ENCODE measurements at regions not wholly inside any gene's neighbourhood (a gene's known extent, or its start where the extent isn't known, plus 50 kb on each side); places are given as distances from the start of the nearest gene placed in this dataset.

GRCh38 chr1:59032228-59032627, 248.4 kb upstream of the JUN start:
- no peak for DNase-seq

- no peak for DNase-seq
These were observed 249.9 kb upstream of the JUN start for GRCh38 chr1:59033761-59034160.

DNA sequence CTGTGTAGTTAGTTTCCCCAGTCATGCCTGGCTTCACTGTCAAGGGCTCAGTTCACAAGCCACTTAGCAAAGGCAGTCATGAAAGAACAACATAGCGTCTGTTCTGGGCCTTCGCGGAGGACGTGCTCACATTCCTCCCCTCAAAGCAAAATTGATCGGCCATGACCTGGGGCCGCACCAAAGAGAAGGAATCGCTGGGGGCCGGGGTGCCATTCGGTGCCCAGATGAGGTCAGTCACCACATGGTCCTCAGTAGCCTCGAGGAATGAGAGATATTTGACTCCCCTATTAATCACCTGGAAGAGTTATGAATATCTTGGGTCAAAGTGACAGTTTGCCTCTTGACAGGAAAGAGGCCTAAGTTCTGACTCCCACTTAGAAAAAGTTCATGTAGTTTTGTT, 251.1 kb upstream of the JUN start:
- DNase-seq, result no peak

GRCh38 chr1:59039551-59039950, 255.7 kb upstream of the JUN start:
- no peak for DNase-seq

- no peak for DNase-seq
These were observed 256.4 kb upstream of the FGGY start for GRCh38 chr1:59040486-59040885.

DNA sequence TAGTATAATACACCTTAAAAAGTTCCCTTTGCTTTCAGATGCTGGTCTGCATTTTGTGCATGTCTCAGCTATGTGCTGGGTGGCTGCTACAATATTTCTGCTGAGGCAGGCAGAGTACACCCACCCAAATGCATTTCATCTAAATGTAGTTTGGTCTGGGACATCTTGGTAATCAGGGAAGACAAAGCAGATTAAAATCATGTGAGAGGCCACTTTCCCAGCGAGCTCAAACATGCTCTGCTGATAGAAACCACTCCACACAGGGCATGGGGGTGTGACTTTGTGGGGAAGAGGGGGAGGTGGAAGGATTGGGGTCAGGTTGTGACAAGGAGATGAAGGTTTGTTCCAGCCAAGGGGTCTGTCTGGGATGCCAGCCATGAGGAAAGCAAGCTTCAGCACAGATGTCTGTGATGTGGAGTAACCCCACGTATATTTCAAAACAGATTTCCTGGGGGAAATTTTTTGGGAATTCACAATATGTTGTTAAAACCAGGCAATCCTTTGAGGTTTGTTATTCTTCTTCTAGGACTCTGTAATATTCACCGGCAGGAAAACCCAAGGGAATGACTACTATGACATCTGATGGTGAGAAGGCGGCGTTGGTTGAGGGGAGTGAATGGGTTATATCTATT, 255.1 kb upstream of the FGGY start:
- DNase-seq, result no peak

GRCh38 chr1:59043796-59044195, 253.1 kb upstream of the FGGY start:
- no peak for DNase-seq

DNA sequence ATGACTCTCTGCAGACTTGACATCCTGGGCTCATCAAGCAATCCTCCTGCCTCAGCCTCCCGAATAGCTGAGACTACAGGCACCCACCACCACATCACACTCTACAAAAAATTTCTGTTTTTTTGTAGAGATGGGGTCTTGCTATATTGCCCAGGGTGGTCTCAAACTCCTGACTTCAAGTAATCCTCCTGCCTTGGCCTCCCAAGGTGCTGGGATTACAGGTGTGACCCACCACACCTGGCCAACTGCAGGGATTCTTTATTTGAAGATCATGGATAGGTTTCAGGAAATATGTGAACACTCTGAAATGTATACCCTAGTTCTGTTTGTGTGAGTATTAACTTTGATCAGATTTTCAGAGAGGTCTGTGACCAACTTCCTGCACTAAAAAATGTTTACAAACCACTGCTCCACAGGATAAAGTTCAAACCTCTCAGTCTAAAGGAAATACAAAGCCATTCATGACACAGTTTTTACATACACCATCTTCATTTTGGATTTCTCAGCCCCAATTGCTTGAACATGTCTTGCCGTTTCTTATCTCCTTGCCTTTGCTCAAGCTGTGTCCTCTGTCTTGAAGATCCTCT, 252.3 kb upstream of the FGGY start:
- no peak for DNase-seq

DNA sequence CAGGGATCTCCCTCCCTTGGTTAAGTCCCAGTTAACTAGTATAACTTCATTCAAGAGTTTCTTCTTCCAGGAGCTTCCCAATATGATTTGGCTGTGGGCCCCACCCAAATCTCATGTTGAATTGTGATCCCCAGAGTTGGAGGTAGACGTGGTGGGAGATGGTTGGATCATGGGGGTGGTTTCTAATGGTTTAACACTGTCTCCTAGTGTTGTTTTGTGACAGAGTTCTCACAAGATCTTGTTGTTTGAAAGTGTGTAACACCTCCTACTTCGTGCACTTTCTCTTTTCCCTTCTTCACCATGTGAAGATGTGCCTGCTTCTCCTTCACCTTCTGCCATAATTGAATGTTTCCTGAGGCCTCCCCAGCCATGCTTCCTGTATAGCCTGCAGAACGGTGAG, 251.8 kb upstream of the FGGY start:
- no peak for DNase-seq

GRCh38 chr1:59045636-59046035, 251.3 kb upstream of the FGGY start:
- no peak for DNase-seq

DNA sequence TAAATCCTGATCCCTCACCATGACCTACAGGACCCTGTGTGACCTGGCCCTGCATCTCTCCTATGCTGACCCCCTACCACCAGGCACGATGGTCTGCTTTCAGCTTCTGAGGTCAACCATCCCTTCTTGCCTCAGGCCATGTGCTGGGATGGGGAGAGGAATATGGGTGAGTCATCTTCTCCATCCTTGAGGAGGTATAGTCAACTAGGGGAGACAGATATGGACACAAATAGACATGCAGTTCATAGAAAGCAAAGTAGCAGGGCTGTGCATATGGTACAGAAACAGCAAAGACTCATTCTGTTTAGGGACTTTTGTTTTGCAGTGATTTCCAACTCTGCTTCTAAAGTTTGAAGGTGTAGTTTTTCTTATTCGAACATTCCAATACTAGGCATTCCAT, 250.8 kb upstream of the FGGY start:
- DNase-seq, result no peak

DNA sequence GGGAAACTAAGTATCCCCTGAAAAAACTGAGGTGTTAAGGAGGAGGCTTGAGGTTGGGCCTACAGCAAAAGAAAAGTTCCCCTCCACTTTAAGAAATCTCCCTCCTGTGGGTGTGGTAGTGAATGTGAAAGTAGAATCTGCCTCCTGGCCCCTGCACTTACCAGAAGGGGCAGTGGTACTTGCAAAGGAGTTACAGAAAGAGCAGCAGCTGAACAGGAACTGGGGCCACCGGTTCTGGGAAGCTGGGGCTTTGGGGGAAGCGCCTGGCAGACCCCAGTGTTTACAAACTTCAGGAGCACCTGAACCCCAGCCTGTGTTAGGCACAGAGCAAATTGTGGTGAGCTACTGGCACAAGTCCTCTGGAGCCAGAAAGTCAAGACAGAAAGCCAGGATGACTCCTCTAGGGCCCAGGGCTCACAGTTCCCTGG, 250.2 kb upstream of the FGGY start:
- DNase-seq, result no peak

- no peak for DNase-seq
These were observed 245.9 kb upstream of the FGGY start for GRCh38 chr1:59051007-59051406.

DNA sequence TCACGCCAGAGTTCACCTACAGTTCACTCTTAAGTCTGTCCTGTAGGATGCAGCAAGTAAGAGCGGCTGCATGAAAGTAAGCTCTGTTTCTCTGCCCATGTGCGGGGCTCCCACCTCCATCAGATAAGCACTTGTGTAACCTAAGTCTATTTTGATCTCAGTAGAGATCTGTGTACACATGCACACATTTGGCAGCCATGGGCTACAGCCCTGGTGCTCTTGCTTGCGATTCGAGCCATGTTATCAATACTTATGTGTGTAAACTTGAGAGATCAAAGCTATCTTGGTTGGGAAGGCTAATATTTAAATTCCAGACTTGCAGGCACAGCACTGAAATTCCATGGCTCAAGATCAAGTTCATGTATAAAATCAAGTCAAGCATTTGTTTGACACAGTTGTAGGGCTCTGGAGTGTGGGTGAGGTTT, 244.7 kb upstream of the FGGY start:
- DNase-seq, result no peak

- DNase-seq, result no peak
These were observed 242.7 kb upstream of the FGGY start for GRCh38 chr1:59054172-59054571.

GRCh38 chr1:59055908-59056719, 240.8 kb upstream of the FGGY start:
- DNase-seq, result no peak

- DNase-seq, result no peak
These were observed 239.6 kb upstream of the FGGY start for GRCh38 chr1:59057211-59057694.

GRCh38 chr1:59057796-59058195, 239.1 kb upstream of the FGGY start:
- DNase-seq, result no peak

GRCh38 chr1:59058665-59059439, 238.0 kb upstream of the FGGY start:
- no peak for DNase-seq

GRCh38 chr1:59061876-59062275, 235.0 kb upstream of the FGGY start:
- no peak for DNase-seq

- DNase-seq, result no peak
These were observed 234.2 kb upstream of the FGGY start for GRCh38 chr1:59062743-59063142.

DNA sequence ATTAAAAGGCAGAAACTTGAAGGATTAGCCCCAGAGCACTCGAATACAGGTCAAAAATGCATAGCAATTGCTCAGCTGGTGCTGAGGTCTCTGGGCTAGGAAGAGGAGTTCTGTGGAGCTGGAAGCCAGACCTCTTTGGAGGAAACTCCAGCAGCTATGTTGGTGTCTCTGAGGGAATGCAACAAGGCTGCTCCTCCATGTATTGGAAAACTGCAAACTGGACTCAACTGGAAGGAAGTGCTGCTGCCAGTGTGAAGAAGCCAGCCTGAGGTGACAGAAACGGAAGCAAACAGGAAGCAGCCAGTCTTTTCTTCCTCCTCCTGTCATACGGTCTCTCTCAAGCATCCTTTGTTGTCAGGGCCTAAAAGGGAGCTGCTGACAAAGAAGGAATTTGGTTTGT, 233.4 kb upstream of the FGGY start:
- no peak for DNase-seq

- no peak for DNase-seq
These were observed 232.3 kb upstream of the FGGY start for GRCh38 chr1:59064592-59064991.
